Testis (tissue), 2 donors: ENCODE measurements at regions not wholly inside any gene's neighbourhood (a gene's known extent, or its start where the extent isn't known, plus 50 kb on each side); places are given as distances from the start of the nearest gene placed in this dataset.

ENCODE experiments used
- CTCF ChIP-seq, 3 experiments: fragments of 450-650 bp in 2 of 3; fragments of 200-600 bp in 1 of 3; sonication (generic) in 1 of 3; IDR thresholded peaks; one replicate each; pipeline ENCODE4 v1.5.1; 2016 to 2019; ENCODE audit warnings: antibody characterized with exemption in 3 of 3, mild to moderate bottlenecking in 2 of 3, moderate library complexity in 1 of 3
- POLR2A ChIP-seq: fragments of 450-650 bp; IDR thresholded peaks from one replicate; pipeline ENCODE4 v1.6.1; 2017; ENCODE audit warnings: antibody characterized with exemption, mild to moderate bottlenecking, moderate library complexity

GRCh38 chr2:9791711-9792110 is 51.6 kb upstream of the TAF1B start:
- TF ChIP-seq CTCF (IDR thresholded peaks at IDR 0.05) (no peak), POLR2A (no peak)
